AG09309 (cell line): ENCODE measurements at regions not wholly inside any gene's neighbourhood (a gene's known extent, or its start where the extent isn't known, plus 50 kb on each side); places are given as distances from the start of the nearest gene placed in this dataset.

Experiments used
- DNase-seq: peaks from one replicate; pipeline ENCODE4 v3.0.0-alpha.2; 2010; ENCODE audit warnings: low read depth
- H3K4me3 ChIP-seq: 2 replicates; pipeline ENCODE4 v1.5.1; 2011; ENCODE audit warnings: mild to moderate bottlenecking, low read depth, low read length, moderate library complexity; ENCODE audit not compliant: control insufficient read depth
- CTCF ChIP-seq: IDR thresholded peaks from 2 replicates; pipeline ENCODE4 v1.5.1; 2011; ENCODE audit warnings: mild to moderate bottlenecking, low read depth, low read length, inconsistent platforms; ENCODE audit not compliant: insufficient read depth, control insufficient read depth; ENCODE audit errors: missing control alignments

- DNase-seq = no peak
- TF ChIP-seq CTCF = no peak
- H3K4me3 ChIP-seq = no peak overlapping the region
Measured at GRCh38 chr12:34402228-34402898, 380.1 kb downstream of the ALG10 start.

- TF ChIP-seq CTCF = no peak
- H3K4me3 ChIP-seq = no peak overlapping the region
- DNase-seq = no peak
Measured at GRCh38 chr12:34402899-34403705, 380.8 kb downstream of the ALG10 start.

- H3K4me3 ChIP-seq = no peak overlapping the region
- no peak for TF ChIP-seq CTCF
- DNase-seq = no peak
Measured at GRCh38 chr12:34403706-34404376, 381.5 kb downstream of the ALG10 start.

GRCh38 chr12:34404377-34405285 lies 382.3 kb downstream of the ALG10 start:
- DNase-seq = no peak
- H3K4me3 ChIP-seq = no peak overlapping the region
- TF ChIP-seq CTCF = no peak

GRCh38 chr12:34405286-34406227 lies 383.3 kb downstream of the ALG10 start:
- no peak overlapping the region for H3K4me3 ChIP-seq
- DNase-seq = no peak
- no peak for TF ChIP-seq CTCF
